NOMO-1 treated with DMSO at 0.1 percent for 48 hours (cell line): ENCODE measurements at regions not wholly inside any gene's neighbourhood (a gene's known extent, or its start where the extent isn't known, plus 50 kb on each side); places are given as distances from the start of the nearest gene placed in this dataset.

Source experiments
- DNase-seq: peaks from one replicate; lab custom pipeline; 2025; ENCODE audit not compliant: unreplicated experiment; lab: John Stamatoyannopoulos, UW

GRCh38 chr17:77728871-77729270 lies 229.6 kb upstream of the TNRC6C start:
- no peak for DNase-seq

- DNase-seq, result no peak
These were observed 228.9 kb upstream of the TNRC6C start for GRCh38 chr17:77729587-77729986.

DNA sequence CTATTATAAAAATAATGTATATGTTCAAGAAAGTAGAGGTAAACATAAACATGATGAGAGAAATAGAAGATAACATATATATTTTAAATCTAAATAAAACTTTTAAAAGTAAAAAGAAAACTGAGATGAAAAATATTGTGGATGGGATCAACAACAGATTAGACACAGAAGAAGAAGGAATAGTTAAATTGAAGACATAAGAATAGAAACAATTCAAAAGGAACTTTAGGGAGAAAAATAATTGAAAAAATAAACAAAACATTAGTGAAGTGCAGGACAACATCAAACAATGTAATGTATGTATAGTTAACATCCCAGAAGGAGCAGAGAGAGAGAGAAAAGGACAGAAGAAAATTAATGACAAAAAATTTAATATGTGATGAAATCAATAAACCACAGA lies 228.1 kb upstream of the TNRC6C start:
- DNase-seq, result no peak

GRCh38 chr17:77733576-77734296 lies 224.8 kb upstream of the TNRC6C start:
- no peak for DNase-seq

DNA sequence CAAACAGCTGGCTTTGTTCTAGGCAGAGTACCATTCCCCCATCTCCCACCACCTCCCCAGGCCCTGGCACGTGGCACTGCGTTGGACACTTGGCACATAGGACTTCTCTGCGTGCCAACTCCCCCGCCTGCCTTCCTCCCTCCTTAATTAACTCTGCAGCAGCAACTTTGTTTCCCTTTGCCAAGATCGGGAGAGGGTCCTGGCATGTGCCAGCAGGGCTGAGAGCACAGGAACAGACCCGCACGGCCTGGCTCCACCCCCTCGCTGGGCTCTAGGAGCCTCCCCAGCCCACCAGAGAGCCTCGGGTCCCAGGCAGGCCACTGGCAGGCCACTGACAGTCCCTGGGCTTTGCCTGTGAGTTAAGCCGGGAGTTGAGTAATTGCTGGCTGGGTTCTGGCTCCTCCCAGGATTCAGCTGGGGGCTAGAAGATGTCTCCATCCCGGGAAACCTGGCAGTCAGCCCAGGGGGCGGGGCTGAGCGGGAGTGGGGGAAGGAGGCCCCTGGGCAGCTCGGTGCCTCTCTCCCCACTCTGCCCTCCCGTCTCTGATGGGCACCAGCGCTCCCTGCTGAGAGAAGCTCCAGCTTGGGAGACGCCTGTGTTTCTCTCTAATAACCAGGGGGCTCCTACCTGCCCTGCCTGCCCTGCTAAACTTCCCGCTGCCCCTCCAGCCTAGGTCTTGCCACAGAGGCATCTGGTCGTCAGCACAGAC lies 224.0 kb upstream of the TNRC6C start:
- DNase-seq, result no peak

DNA sequence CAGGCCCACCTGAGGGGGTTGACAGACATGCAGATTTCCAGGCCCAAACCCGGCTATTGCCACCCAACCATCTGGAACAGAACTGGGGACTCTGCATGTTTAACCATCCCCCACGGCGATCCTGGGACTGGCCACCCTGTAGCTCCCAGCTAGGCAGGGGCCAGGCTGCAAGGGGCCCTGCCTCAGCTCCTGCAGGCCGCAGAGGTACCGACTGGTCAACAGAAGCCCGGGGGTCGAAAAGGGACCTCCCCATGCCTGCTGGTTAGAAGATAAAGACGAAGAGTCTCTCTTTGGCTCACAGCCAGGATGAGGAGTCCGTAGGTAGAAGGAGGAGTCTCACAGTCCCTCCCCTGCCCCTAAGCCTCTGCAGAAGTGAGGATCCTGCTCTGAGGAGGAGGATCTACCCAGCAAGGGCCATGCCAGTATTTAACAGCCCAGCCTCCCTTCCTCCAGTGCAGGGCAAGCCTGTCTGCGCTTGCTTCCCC lies 223.4 kb upstream of the TNRC6C start:
- no peak for DNase-seq

DNA sequence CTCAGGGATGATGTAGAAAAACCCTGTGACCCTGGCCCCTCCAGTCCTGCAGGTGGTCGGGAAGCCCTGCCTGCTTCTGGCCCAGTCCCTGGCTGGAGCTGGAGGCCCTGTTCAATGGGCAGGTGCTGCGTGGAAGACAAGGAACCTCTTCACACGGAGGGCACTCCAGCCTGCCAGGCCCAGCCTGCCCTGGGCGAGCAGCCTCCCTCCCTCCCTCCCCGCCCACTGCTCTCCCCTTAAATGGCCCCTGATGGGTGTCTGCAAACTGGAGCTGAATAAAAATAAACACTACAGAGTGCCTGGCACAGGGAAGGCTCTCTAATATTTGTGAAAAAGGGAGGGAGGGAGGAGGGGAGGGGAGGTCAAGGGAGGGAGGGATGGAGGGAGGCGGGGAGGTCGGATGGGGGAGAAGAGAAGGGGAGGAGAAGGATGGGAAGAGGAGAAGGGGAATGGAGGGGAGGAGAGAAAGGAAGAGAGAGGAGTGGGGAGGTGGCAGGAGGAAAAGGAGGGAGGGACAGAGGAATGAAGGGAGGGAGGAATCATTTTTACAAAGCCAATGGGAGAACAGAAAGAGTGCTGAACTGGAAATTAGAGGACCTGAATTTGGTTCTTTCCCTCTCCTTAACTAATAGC lies 222.8 kb upstream of the TNRC6C start:
- no peak for DNase-seq

- DNase-seq, result no peak
These were observed 222.3 kb upstream of the TNRC6C start for GRCh38 chr17:77736199-77736585.

GRCh38 chr17:77736721-77737120 lies 221.8 kb upstream of the TNRC6C start:
- DNase-seq, result no peak

DNA sequence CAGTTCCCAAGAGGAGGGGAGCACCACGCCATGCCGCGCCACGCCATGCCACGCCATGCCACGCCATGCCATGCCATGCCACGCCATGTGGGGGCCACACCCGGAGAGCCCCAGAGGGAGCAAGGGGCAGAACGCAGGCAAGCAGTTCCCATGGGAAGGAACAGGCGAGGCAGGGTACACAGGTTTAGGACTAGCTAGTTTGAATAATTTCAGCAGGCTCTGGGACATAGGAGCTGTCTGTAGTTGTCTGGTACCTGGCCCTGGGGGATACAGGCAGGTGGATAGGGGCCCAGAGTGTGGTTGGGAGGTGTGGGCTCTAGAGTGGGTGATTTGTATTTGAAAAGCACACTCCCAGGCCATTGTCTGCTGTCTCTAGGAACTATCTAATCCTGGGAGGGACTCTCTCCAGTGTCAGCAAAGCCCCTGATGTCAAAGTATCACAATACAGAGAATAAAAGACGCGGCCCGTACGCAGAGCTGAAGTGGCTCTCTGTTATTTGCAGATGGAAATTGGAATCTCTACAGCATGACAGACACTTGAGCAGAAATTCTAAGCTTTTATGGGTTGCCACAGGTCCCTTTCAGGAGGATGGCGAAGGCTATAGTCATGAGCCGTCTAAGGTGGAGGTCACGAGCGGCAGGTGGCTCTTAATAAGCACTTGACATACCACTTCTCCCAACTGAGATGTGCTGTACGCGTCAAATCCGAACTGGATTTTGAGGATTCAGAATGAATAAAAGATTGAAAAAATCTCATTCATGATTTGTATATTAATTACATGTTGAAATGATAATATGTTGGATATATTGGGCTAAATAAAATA lies 220.8 kb upstream of the TNRC6C start:
- DNase-seq, result no peak

DNA sequence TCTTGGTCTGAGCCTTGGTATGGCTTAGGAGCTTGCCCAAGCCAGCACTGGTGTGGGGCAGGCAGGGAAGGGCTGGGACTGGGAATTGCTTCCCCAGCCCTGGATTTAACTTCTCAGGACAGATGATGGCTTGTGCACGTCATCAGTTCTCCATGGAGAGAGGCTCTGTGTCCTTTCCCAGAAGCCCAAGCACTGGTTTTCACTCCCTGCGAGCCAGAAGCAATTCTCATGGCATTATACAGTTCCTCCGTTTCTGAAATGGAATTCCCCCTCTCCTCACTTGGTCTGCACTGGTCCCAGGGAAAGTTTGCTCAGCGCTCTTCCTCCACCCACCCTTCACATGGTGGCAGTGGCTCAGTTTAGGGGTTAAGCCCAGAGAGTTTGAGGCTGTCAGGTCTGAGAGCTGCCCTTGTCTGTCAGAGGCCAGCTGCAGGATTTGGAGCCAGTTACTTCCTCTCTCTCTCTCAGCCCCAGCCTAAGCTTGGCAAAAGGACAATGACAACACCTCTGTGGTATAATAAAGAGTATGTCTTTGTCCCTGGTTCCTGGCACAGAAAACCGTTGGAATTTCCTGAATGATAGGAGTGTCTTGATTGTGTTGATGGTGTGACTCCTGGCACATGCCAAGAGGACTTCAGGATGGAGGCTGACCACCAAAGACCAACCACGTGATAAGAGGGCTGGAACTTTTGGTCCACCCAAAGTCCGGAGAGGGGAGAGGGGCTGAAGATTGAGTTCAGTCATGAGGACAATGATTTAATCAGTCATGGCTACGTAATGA lies 219.6 kb upstream of the TNRC6C start:
- DNase-seq, result peak; percentile 11

- DNase-seq, result no peak
These were observed 218.0 kb upstream of the TNRC6C start for GRCh38 chr17:77740481-77740880.

DNA sequence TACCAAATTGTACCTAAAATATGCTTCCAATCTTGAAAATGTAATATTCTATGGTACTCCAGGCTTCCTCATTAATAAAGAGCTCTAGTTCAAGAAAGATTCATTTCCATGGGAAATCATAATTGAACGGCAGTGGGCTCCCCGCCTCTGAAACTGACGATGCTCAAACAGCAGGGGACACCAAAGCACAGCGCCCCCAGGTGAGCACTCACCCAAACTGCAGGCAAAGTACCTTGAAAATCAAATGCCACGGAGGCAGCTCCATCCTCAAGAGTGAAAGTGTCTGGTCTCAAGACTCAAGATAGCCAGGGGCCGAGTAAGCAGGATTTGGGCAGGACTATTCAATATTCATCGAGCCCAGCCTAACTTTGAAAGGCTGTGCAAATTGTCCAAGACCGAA lies 217.4 kb upstream of the TNRC6C start:
- DNase-seq, result no peak

- DNase-seq, result no peak
These were observed 215.9 kb upstream of the TNRC6C start for GRCh38 chr17:77742579-77742978.

GRCh38 chr17:77744066-77744988 lies 214.2 kb upstream of the TNRC6C start:
- no peak for DNase-seq

DNA sequence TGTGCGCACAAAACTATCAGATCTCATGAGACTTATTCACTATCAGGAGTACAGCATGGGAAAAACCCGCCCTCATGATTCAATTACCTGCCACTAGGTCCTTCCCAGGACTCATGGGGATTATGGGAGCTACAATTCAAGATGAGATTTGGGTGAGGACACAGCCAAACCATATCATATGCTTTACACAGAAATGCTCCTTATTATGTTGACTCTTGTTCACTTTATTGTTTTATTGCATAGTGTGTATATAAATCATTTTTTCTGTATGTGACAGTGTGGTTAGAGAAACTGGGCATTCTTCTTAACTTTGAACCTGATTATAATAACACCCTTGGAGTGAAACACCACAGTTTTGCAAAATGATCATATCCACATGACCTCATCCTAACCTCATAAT lies 212.8 kb upstream of the TNRC6C start:
- DNase-seq, result no peak

DNA sequence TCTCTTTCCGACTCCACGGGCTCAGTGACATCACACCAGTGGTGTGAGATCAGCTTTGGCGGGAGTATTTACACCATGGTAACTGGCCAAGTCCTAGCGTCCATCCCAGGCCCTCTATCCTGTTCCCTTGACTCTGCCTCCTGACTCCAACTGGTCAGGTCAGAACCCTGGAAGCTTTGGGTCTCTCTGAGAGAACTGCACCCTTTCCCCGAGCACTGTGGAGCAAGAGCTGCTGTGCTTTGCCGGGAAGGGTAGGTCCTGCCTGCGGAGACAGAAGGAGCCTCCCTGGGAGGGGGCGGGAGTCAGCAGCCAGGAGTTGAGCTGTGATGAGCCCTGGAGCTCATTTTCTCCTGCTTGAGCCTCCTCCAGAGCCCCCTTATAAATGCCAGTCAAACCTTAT lies 212.1 kb upstream of the TNRC6C start:
- no peak for DNase-seq

GRCh38 chr17:77746896-77747554 lies 211.5 kb upstream of the TNRC6C start:
- no peak for DNase-seq

GRCh38 chr17:77748436-77748835 lies 210.1 kb upstream of the TNRC6C start:
- DNase-seq, result no peak
